IPS-15b (cell line): ENCODE measurements at regions not wholly inside any gene's neighbourhood (a gene's known extent, or its start where the extent isn't known, plus 50 kb on each side); places are given as distances from the start of the nearest gene placed in this dataset.

Experiments
- H3K27me3 ChIP-seq: one replicate; pipeline ENCODE4 v1.6.1; 2013; ENCODE audit warnings: low read length; ENCODE audit not compliant: control insufficient read depth, insufficient read depth
- H3K36me3 ChIP-seq: one replicate; pipeline ENCODE4 v1.6.1; 2013; ENCODE audit warnings: low read length; ENCODE audit not compliant: control insufficient read depth, insufficient read depth
- H3K4me1 ChIP-seq: one replicate; pipeline ENCODE4 v1.6.1; 2013; ENCODE audit warnings: mild to moderate bottlenecking, low read length; ENCODE audit not compliant: control insufficient read depth, insufficient read depth
- H3K4me3 ChIP-seq: one replicate; pipeline ENCODE4 v1.5.1; 2013; ENCODE audit warnings: low read depth, low read length
- H3K9ac ChIP-seq: one replicate; pipeline ENCODE4 v1.6.1; 2013; ENCODE audit warnings: low read depth, mild to moderate bottlenecking, low read length
- H3K9me3 ChIP-seq: one replicate; pipeline ENCODE4 v1.6.1; 2013; ENCODE audit warnings: mild to moderate bottlenecking, low read length; ENCODE audit not compliant: control insufficient read depth, insufficient read depth

DNA sequence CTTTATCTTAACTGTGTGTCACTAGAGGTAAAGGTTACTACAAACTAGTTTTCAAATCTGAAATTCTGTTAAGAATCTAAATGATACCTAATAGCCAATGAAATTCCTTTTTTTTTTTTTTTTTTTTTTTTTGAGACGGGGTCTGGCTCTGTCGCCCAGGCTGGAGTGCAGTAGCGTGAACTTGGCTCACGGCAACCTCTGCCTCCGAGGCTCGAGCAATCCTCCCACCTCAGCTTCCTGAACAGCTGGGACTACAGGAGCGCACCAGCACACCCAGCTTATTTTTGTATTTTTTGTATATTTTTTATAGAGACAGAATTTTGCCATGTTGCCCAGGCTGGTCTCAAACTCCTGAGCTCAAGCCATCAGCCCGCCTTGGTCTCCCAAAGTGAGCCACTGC lies 160.3 kb upstream of the NEBL start:
- Histone ChIP-seq H3K27me3 (no peaks in the 10 kb centered on the region), H3K4me1 (no peaks in the 10 kb centered on the region), H3K36me3 (no peaks in the 10 kb centered on the region), H3K9ac (no peak overlapping the region), H3K4me3 (no peak overlapping the region), H3K9me3 (no peaks in the 10 kb centered on the region)

DNA sequence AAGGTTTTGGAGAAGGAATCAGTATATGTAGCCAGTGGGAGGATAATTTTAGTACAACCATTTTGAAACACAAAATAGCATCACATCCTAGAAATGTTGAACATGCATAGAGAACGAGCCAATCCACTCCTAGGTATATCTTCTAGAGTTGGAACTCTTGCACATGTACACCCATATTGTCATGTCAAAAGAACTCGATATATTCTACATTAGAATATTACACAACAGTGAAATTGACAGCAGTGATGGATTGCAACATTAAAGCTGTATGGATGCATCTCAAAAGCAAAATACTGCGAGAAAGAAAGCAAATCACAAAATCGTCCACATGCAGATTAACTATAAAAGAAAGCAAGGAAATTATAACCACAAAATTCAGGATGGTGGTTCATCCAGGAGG lies 159.3 kb upstream of the NEBL start:
- Histone ChIP-seq H3K27me3 (no peaks in the 10 kb centered on the region), H3K4me1 (no peaks in the 10 kb centered on the region), H3K36me3 (no peaks in the 10 kb centered on the region), H3K9ac (no peak overlapping the region), H3K4me3 (no peak overlapping the region), H3K9me3 (no peaks in the 10 kb centered on the region)

DNA sequence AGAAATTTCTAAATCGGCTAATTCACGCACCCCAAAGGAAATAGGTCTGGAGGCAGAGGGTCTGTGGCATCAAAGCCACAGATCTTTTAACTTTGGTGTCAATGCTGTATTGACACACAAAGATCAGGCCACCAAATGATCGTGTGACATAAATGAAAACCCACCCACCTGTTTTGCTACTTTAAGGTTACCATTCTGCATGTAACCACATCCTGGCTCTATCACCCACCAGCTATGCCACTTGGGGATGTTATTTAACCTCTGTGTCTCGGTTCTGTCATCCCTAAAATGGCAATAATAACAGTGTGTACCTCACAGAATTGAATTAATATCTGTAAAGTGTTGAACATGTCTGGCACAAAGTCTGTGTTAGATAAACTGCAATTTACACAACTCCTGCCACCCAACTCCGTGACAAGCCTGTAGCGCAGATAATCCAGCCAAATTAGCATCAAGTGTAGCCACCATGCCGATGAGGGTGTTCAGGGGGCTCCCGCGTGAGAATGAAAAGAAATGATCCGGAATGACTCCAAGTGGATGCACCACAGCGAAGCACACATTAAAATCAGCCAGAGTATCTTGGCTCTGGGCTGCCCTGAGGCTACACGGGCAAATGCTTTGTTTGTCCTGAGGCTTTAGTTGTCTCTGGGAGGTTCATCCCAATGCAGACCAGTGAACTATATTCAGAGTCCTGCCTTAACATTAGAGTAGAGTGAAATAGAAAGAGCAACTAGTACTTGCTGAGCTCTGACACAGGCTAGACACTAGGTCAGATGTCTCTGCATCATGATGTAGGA lies 158.4 kb upstream of the NEBL start:
- Histone ChIP-seq H3K4me3 (no peak overlapping the region), H3K9me3 (no peaks in the 10 kb centered on the region), H3K4me1 (no peaks in the 10 kb centered on the region), H3K36me3 (no peaks in the 10 kb centered on the region), H3K27me3 (no peaks in the 10 kb centered on the region), H3K9ac (no peak overlapping the region)

DNA sequence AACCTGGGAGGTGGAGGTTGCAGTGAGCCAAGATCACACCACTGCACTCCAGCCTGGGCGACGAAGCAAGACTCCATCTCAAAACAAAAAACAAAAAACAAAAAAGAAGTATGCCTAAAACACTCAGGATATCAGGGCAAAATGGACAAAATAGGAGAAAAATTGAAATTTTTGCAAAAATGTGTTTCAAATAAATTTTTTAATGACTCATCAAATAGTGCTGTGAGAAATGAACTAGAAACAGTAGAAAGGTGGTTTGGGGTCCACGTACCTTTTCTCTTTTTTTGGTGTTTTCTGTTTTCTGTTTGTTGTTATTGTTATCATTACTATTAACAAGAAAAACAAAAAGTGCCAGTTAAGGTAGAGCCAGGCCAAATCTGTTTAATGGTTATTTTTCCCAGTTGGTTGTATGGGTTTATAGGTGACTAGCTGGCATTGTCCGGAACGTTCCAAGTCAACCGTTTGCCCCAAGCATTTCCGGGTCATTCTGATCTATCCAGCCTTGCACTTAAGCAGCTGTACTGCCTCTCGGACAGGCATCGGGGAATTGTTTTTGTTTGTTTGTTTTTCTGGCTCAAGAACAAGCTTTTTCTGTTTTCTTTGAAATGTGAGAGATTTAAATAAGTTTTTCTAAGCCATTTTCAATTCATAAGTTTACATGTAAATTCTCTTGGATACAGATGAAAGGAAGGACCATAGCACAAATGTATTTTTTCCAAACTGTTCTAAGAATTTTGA lies 157.0 kb upstream of the NEBL start:
- Histone ChIP-seq H3K27me3 (no peaks in the 10 kb centered on the region), H3K4me3 (no peak overlapping the region), H3K9ac (no peak overlapping the region), H3K4me1 (no peaks in the 10 kb centered on the region), H3K36me3 (no peaks in the 10 kb centered on the region), H3K9me3 (no peaks in the 10 kb centered on the region)

DNA sequence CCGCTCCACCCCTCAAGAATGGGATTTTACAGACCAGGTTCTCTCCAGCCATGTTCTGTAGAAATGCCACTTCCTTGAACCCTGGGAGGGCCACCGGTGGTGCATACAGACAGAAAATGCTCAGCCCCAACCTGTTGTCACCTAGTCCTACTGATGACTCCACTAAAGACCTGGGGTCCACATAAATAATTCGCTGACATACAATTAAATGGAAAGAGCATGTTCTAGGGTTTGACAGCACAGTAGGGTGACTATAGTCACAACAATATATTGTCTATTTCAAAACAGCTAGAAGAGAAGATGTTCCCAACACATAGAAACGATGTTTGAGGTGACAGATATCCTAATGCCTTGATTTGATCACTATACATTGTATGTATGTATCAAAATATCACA lies 155.6 kb upstream of the NEBL start:
- Histone ChIP-seq H3K9ac (no peak overlapping the region), H3K4me3 (no peak overlapping the region), H3K9me3 (no peaks in the 10 kb centered on the region), H3K36me3 (no peaks in the 10 kb centered on the region), H3K4me1 (no peaks in the 10 kb centered on the region), H3K27me3 (no peaks in the 10 kb centered on the region)

DNA sequence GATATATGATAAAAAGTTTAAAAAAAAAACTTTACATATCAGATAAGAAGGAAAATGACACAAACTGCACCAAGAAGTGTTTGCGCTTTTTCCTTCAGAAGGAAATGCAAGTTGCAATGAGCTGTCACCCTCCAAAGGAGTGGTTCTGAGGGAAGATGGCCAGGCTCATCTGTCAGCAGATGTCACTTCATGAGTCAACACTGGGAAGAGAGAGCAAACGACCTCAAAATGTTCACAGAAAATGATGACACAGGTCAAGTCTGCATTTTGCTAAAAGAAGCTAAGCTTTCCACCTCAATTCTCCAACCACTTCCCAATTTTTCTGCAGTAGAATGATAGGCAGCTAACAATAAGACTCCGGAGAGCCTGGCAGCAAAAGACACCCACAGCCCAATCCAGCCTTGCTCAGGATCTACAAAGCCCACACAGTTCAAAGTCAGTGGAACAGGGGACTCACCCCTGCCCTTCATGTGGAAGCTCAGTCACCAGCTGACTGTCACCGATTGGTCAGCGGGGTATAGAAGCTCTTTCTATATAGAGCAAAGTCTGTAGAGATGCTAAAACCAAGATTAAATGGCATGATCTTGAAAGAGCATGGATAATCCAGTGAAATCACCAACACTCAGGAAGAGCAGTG lies 155.1 kb upstream of the NEBL start:
- H3K4me3 ChIP-seq, result no peak overlapping the region
- no peaks in the 10 kb centered on the region for H3K36me3 ChIP-seq
- no peaks in the 10 kb centered on the region for H3K4me1 ChIP-seq
- no peaks in the 10 kb centered on the region for H3K27me3 ChIP-seq
- no peak overlapping the region for H3K9ac ChIP-seq
- no peaks in the 10 kb centered on the region for H3K9me3 ChIP-seq

DNA sequence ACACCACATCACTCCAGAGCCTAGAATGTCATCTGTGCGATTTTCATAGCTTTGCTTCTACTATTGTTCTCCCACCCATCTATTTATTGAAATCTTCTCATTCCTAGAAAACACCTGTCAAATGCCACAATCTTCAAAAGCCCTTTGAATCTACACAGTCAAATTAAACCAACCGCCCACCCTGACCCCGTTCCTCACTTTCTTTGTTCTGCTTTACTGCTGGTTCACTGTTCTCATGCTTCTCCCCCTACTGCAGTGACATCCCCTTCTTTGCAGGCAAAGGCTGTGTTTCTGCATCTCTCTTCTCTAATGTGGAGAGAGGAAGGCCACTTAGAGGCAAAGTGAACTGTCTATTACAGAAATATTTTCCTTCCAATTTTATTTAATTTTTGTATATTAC lies 152.4 kb upstream of the NEBL start:
- H3K4me1 ChIP-seq, result no peaks in the 10 kb centered on the region
- H3K9me3 ChIP-seq, result no peaks in the 10 kb centered on the region
- no peaks in the 10 kb centered on the region for H3K27me3 ChIP-seq
- H3K4me3 ChIP-seq, result no peak overlapping the region
- no peak overlapping the region for H3K9ac ChIP-seq
- no peaks in the 10 kb centered on the region for H3K36me3 ChIP-seq

DNA sequence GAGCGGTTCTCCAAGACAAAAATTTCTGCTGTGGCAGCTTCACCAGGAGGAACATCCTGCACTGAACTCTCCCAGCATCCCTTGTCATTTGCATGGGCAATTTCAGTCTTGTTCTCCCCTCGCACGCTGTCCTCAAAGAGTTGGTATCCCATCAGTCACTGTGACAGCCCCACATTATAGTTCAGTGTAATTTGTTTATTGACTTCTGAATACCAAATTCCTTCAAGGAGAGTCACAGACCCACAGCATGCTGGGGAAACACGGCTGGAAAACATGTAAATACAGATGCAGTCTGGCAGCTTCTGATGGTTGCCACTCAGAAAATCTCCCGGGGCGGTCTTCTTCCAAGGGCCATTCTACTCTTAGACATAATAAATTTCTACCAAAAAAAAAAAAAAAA lies 151.0 kb upstream of the NEBL start:
- H3K4me3 ChIP-seq, result no peak overlapping the region
- no peak overlapping the region for H3K9ac ChIP-seq
- no peaks in the 10 kb centered on the region for H3K9me3 ChIP-seq
- H3K4me1 ChIP-seq, result no peaks in the 10 kb centered on the region
- H3K36me3 ChIP-seq, result no peaks in the 10 kb centered on the region
- no peaks in the 10 kb centered on the region for H3K27me3 ChIP-seq

DNA sequence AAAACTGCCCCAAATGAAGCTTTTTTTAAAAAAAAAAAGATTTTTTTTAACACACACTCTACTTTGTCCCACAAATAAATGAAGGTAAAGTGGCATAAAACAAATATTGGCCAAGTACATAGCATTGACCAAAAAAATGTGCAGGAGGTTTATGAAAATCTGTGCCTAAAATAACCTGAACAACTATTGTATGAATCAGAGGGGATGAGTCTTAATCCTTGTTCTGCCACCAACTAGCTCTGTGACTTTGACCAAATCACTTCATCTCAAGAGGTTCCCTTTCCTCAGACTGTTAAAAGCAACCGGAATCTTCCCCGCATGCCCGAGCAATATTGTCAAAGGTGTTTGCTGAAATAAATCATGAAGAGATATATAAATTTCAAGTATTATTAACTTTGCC lies 150.4 kb upstream of the NEBL start:
- Histone ChIP-seq H3K9ac (no peak overlapping the region), H3K4me1 (peaks cover 5% of the 10 kb centered on the region), H3K36me3 (no peaks in the 10 kb centered on the region), H3K27me3 (no peaks in the 10 kb centered on the region), H3K9me3 (no peaks in the 10 kb centered on the region), H3K4me3 (no peak overlapping the region)

DNA sequence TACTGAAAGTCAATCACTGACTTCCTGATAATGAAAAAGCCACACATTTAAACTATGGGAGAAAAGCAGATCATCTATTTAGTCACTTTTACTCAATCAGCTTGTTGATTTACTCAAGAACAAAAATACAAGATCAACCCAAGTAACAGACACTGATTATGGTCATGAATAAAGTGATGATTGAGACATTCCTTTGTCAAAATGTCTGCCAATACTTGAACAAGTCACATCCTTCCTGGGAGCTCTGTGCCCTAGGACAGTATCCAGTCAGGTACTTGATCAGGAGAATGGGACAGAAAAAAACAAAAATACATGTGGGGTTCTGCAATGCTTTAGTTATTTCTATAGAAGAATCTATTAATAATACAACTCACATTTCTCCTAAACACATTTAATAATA lies 150.0 kb upstream of the NEBL start:
- H3K9ac ChIP-seq, result no peak overlapping the region

DNA sequence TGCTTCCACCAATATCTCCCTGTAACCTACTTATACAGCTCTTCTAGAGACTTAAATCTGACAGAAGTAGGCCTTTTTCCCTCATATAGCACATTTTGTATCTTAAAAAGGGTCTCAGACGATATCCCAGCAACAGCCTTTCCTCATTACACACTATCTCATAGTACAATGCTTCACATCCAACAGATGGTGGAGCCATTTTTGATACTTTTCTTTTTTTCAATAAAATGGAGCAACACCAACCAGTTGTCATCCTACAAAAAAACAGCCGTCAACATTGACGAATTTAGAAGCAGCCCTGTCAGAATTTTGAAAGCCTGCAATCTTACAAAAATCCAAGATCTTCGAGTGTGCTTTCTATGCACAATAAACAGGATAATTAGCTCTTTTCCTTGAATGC lies 145.9 kb upstream of the NEBL start:
- no peaks in the 10 kb centered on the region for H3K9me3 ChIP-seq
- no peak overlapping the region for H3K4me3 ChIP-seq
- H3K27me3 ChIP-seq, result no peaks in the 10 kb centered on the region
- no peak overlapping the region for H3K9ac ChIP-seq
- peaks cover 8% of the 10 kb centered on the region for H3K4me1 ChIP-seq
- H3K36me3 ChIP-seq, result no peaks in the 10 kb centered on the region

More for the DNA sequence above, 150.0 kb upstream of the NEBL start:
- no peaks in the 10 kb centered on the region for H3K9me3 ChIP-seq
- H3K4me3 ChIP-seq, result no peak overlapping the region
- peaks cover 8% of the 10 kb centered on the region for H3K4me1 ChIP-seq
- H3K36me3 ChIP-seq, result no peaks in the 10 kb centered on the region
- no peaks in the 10 kb centered on the region for H3K27me3 ChIP-seq

DNA sequence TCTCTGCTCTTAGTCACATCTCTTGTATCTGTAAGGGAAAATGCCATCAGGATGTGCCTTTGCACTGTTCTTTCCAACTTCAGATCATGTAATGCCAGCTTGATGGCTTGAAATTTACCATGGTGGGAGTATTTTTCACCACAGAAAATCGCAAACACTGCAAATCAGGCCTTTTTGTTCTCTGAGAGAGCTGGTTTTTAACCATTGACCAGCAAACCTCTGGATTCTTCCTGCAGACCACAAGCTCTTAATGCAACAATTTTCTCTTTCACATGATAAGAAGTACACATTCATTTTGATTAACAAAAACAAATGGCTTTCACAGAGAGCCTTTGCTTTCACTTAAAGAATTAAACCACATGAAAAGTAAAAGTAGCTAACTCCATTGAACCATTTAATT lies 145.4 kb upstream of the NEBL start:
- Histone ChIP-seq H3K9ac (no peak overlapping the region), H3K4me1 (peaks cover 8% of the 10 kb centered on the region), H3K36me3 (no peaks in the 10 kb centered on the region), H3K27me3 (no peaks in the 10 kb centered on the region), H3K9me3 (no peaks in the 10 kb centered on the region), H3K4me3 (no peak overlapping the region)
